ENCODE measurements at regions not wholly inside any gene's neighbourhood (a gene's known extent, or its start where the extent isn't known, plus 50 kb on each side); places are given as distances from the start of the nearest gene placed in this dataset.

DNA sequence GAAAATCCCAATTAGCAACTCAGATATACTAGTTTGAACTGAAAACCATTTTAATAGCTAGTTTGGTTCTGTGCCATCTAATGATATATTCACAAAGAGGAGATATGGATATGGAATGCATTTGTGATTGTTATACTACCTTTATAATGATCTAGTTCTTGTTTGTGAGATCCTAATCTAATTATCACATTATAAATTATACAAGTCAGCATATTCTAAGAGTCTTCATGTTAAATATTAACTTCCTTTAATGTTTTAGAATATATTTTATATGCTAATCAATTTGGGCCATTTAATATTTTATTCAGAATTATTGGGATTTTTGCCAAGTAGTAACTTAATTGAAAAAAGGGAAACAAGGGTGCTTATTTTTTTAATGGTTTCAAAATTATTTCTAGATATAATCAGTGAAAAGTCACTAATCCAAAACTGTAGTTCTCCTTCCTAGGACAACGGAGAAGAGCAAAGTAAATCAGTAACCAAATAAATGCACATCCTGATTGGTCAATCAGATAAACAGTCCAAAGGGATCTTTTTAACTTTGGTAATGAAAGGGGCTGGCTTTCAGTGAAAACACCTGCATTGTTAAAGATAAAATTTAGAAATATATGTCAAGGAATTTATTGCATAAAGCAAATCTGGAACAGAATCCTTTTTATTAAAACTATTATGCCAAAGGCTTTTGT, 173.9 kb upstream of the MEOX2 start:
- DNase-seq (ENCODE audit: low read depth, low spot score): no peak

DNA sequence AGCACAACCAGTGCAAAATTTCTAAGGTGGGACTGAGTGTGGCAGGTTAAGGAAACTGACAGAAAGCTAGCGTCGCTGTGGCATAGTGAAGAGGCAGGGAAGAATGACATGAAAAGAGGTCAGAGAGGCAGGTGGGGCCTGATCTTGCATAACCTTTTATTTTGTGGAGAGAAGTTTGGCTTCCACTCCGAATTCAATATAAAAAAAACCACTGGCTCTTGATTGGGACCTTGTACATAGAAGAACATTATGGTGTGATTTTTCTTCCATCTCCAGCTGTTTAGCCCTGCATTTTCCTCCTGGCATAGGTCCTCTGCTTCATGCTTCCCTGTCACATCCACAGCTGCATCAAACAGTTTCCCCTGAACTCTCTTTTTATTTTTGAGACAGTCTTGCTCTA, 170.5 kb upstream of the MEOX2 start:
- DNase-seq (ENCODE audit: low read depth, low spot score): no peak

DNA sequence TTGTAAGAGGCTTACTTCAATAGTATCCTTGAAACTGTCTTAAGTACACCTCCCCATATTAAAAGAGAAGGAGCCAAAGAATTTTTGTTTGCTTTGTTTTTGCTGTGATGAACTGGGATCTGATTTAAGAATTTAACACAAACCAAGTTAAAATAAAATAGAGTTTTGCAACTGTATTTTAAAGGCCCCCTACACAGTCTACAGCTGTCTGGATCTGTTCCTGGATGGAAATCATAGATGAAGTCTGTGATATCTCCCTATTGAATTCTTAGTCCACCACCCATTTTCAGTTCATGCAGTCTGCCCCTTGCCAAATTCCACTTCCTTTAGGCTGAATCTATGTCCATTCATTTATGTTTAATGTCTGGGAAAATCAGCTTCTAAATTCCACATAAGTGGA, 169.8 kb upstream of the MEOX2 start:
- no peak for DNase-seq (ENCODE audit: low read depth, low spot score)

DNA sequence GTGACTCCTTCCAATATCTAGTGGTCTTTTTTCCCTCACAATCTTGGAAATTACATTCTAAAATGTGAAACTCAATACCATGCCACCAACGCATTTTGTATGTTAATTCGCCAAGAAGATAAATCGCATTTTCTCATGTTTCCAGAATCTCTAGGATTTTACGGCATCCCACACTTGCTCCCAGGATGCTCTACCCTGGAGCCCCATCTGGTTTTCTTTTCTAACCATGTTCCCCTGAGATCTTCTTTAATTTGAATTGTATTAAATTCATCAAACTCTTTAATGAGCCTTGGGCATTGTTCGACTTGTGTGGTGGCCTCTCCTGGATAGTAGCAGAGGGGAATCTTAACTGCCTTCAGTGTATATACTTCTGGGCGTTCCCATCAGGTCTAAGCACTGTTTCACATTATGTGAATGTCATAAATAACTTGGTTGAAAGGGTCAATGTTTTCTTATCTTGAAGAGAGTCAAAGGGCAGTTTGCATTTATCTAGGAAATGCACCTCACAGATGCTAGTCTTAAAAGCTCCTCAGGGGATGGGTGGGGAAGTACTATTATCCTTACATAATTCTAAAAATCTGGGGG, 169.1 kb upstream of the MEOX2 start:
- DNase-seq (ENCODE audit: low read depth, low spot score): no peak

DNA sequence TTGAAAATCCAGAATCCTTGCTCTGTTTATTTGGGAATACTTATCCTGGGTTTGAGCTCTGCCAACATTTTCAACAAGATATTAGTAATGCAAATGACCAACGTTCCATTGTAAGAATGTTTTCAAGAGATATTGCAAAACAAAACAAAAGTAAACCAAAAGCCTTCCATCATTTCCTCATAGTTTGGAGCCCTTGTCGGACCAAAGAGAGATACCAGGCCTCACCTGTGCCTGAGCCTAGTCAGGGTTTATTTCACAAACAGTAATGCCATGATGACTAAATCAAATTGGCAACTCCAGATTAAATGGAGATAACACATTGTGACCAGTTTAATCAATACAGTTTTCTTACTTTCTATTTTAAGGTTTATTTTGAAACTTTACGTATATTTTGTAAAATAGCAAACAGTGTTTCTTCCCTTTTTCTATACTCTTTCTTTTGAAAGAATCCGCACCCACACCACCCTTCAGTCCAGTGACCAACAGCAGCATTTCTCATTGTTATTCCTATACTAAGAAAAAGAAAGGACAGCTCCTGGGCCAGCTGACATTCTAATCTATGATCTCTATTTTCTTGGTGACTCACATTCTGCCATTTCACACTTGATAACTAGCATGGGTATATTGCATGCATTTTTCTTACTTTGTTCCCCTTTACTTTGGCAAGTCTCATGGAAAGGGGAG, 168.5 kb upstream of the MEOX2 start:
- peak; percentile 48 for DNase-seq (ENCODE audit: low read depth, low spot score)

DNA sequence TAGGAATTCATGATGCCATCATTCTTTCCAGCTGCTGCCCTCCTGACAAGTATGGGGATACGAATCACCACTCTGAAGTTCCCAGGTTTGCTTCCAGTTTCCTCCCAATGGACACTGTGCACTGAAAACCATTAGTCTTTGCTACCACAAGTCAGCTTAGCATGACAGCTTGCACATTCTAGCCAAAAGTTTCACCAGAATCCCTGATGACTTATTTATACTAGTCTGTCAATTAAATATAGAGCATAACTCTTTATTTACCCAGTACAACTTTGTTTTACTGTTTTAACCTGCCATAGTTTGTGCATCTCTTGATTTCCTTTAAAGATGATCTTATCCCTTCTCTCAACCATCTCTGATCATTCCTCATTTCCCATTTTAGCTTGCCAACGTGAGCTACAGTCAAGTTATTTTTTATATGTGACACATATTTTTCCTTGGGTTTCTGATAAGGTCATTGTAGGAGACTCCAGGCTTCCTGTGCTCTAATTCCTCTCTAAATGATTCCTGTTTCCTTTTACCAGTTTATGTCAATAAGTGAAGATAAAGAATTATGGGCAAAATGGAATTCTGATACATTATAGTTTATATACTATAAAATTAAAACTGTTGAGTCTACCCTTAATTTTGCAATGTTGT, 167.5 kb upstream of the MEOX2 start:
- peak; percentile 51 for DNase-seq (ENCODE audit: low read depth, low spot score)

DNA sequence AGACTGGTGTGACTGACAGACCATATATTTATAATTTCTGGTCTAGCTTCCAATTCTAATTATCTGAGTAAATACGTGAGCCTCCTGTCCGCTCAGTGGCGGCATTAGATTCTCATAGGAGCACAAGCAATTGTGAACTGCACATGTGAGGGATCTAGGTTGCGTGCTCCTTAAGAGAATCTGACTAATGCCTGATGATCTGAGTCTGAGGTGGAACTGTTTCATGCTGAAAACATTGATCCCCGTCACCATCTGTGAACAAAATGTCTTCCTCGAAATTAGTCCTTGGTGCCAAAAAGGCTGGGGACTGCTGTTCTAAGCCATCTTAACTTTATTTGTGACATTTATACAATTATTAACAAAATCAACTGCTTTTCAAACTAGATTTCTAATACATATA, 164.7 kb upstream of the MEOX2 start:
- DNase-seq (ENCODE audit: low read depth, low spot score): no peak

DNA sequence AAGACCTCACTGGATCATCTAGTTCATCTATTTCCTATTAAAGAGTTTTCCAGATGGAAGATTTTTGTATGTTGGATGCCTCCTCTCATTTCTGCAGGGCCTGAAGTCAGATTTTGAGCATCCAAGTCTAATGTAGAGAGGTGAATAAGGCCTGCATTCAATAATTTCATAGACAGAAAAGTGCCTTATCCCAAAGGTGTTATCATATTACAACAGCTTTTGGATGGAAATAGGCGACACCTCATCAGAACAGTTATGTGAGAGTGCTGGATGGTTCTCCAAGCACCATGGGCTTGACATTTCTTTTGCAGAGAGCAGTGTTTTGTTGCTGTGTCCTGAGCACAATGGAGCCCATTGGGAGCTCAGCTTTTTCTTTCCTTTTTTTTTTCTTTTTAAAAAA, 162.4 kb upstream of the MEOX2 start:
- no peak for DNase-seq (ENCODE audit: low read depth, low spot score)

DNA sequence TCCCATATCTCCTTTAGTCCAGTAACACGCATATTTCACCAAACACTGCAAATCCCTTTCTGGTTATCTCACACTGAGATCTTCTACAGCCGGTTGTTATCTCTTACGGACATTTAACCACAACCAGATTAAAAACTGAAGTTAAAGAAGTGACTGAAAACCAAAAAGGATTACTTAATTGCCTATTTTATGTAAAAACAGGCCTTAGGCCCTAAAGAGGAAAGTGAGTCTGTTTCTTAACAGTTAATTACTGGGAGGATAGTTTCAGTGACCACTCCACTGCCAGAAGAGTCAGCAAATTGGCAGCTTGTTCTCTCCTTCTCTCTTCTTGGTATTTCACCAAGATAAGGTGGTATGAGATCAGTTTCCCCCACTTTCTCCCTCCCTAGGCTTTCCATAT, 161.9 kb upstream of the MEOX2 start:
- no peak for DNase-seq (ENCODE audit: low read depth, low spot score)

DNA sequence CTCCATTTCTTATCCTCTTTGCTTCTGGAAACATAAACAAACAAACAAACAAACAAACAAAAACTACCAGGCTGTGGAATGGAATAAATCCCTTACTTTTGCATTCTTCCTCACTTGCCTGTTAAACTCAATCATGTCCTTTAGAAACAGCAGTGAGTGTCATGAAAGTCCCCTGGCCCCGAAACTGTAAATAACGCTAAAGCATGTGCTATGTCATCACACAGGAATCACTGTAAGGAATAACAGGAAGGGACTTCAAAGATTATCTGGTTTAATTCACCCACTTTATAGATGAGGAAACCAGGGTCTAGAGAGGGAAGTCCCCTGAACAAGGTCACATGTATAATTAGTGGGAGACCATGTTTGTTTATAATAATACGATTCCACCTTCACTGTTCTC, 159.4 kb upstream of the MEOX2 start:
- no peak for DNase-seq (ENCODE audit: low read depth, low spot score)

DNA sequence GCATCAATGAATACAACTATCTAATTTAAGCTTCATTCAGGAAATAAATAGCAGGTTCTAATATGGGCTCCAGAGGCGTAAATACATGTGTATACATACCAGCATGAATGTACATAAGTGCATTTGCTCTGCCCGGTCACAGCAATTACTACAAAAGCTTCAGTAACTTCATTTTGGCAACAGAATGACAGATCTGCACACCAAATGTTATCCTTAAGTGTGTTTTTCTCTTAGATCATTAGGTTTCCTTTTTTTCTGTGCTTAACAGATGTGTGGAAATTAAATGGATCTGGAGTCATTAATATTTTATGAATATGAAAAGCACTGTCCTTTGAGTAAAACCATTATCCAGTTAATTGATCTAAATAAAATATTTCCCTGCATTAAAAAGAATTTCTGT, 159.0 kb upstream of the MEOX2 start:
- DNase-seq (ENCODE audit: low read depth, low spot score): no peak

DNA sequence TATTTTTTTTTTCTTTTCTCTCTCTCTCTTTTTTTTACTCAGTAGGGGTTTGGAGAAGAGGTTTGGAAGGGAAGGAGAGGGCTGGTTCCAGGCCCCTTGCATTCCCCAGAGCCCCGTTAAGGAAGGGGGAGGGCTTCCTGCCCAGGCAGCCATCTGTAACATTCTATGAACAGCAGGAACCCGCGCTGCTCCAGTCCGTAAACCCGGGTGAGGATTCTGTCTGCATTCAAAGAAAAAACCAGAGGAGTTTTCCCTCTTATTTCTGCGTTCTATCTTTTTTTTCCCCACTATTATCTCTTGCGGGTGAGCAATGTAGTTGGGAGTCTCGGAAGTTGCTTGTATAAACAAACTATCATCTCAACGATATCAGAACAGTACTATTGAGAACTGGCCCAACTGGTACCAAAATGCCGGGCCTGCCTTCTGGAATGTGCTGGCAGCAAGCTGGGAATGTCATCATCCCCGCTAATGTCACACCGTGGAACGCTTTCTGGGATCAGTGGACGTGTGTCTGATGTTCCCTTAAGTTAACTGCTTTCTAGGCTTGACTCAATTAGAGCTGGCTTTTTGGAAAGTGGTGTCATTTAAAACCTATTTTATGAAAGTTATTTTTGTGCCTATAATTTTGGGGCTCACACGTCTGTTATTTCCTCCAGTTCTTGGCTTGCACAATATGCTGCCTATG, 153.1 kb upstream of the MEOX2 start:
- DNase-seq (ENCODE audit: low read depth, low spot score): no peak

DNA sequence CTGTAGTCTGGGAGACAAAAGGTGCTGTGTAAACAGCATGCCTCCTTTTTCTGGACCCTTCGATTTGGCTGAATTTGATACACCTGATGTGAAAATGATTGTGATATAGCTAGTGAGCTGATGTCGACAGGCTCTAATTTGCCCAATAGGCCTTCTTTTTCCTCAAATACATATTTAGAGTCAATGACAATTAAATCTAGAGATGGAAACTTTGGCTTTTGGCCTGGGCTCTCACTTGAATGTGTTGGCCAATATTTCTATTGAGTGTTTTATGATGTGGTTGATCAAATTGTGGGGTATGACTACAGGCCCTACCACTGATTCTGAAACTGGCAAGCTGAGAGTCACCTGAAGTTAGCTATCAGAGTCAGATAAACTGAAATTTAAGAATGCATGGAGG, 151.8 kb upstream of the MEOX2 start:
- DNase-seq (ENCODE audit: low read depth, low spot score): no peak

DNA sequence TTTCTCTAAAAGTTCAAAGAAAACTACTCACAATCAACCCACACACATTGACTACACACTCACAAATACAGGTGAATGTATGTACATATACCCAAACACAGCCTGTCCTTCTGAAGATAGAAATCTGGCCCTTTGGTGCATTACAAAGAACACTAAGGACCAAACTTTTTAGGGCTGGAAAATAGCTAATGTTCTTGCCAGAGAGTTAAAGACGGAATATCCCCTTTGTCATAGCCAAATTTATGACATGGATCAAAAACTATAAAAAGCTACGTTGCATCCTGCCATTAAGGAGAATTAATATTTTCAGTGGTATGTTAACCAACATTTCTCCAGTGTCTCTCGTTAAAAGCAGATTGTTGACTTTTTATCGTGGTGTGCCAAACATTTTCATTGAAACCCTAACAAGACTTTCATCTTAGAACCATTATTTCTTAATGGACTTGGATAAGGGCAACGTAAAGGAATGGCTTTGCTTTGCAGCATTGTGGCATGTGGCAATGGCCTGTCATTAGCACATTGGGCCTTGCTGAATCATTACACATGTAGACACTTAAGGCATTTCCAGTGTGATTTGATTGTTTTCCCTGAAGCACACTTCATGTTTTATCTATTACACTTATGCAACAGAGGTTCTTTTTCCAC, 150.9 kb upstream of the MEOX2 start:
- DNase-seq (ENCODE audit: low read depth, low spot score): no peak

DNA sequence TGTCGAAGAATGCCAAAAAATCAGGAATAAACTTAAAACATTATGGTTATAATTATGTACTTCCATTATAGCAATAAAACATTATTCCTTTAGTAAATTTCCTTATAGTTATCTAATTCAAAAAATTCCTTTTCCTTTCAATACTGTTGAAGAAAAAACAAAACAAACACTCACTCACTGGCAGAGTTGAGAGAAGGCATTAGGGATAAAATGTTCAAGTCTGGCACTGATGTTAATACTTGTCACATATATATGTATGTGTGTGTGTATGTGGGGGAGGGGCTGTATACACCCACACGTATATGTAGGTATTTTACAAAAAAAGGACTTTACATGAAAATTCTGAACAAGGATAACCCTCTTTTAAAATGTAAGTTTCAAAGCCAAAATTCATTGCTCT, 150.2 kb upstream of the MEOX2 start:
- no peak for DNase-seq (ENCODE audit: low read depth, low spot score)

DNA sequence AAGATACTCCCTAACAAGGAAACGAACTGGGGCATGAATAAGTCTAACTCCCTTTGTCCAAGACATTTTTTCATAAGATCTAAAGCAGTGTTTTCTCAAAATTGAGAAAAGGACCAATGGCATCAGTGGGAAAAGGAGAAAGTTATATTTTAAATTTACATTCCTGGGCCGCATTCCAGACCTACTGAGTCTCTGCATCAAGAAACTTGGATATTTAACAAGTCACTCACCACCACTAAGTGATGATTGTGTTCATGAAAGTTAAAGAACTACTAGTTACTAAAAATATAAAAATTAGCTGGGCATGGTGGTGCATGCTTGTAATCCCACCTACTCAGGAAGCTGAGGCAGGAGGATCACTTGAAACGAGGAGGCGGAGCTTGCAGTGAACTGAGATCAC, 149.6 kb upstream of the MEOX2 start:
- DNase-seq (ENCODE audit: low read depth, low spot score): peak; percentile 57

DNA sequence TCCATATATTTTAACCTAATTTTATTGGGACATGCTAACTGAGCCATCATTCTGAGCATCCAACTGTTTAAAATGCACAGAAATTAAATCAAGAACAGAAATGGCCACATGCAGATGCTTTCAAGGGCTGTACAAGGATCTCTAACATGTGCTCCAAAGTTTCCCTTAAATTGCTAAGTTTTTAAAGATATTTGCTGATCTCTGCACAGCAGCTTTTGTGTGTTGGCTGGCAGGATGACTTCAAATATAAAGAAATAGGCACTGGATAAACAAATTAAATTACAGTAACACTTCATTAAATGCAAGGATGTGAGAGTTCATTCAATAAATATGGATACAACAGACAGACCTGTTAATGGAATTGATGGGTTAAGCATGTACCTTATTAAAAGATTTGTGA, 148.0 kb upstream of the MEOX2 start:
- DNase-seq (ENCODE audit: low read depth, low spot score): no peak

DNA sequence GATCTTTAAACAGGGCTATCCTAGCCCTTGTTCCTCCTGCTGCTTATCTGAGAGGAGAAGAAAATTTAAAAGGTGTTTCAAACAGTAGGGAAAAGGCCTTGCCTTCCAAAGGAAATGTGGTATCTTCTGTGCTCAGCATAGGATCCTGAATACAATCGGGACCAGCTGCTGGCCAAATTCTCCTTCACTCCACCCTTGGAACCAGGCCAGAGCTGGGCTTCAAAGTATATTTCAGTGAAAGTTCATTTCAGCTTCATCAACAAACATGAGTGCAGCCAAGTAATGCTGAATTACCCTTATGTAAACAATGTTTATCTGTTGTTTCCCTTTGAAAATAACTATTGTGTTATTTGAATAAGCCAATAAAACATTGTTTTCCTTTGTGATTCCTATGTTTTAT, 146.5 kb upstream of the MEOX2 start:
- peak; percentile 41 for DNase-seq (ENCODE audit: low read depth, low spot score)

DNA sequence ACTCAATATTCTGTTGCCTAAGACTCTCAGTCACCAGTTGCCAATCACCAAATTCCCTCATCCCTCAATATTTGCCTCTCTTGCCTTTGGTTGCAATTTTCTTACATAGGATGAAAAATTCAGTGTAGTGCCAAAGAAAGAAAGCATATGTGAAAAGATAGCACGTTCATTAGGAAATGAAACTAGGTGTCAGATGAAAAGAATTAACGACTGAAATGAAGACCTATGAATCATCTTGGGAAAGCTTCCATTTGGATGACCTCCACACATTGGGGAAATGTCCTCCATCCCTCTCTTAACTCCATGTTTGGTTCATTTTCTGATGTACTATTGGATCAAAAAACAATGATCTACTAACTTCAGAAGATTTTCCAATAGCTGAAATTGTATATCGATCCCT, 145.1 kb upstream of the MEOX2 start:
- DNase-seq (ENCODE audit: low read depth, low spot score): no peak

DNA sequence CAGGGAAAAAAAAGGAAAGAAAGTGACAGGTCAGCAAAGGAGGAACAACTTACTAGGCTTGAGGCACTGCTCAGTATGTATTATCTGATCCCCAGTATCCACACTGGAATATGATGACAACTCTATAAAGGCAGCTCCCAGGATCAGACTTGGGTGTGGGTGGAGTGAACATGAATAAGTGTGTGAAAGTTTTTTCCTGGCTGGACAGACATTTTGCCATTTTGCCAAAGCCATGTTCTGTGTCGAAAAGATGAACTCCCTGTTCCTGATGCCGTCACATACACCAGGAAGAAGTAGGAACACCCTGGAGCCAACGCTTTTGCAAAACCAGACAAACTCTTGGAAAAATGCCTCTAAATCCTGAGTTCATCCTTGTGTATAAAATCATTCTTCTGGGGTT, 143.2 kb upstream of the MEOX2 start:
- no peak for DNase-seq (ENCODE audit: low read depth, low spot score)

DNA sequence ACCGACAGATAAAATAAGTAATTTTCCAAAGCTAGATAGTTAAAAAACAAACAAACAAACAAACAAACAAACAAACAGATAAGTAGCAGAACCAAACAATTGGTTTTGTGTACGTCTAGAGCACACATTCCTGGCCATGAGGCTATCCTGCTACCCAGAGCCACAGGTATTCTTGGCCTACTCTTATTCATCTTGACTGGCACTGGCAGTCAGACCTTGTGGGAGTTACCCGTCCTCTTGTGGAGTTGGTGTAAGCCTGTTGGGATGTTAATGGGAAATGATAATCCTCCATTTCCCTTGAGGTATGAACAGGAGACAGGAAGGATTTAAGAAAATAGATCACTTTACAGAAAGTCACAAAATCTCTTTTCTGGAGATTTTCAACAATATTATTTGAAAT, 142.4 kb upstream of the MEOX2 start:
- peak; percentile 56 for DNase-seq (ENCODE audit: low read depth, low spot score)

Measured in astrocyte of the hippocampus (primary cell).